ENCODE measurements at regions not wholly inside any gene's neighbourhood (a gene's known extent, or its start where the extent isn't known, plus 50 kb on each side); places are given as distances from the start of the nearest gene placed in this dataset.

GRCh38 chr3:153944084-153944483 is 177.1 kb upstream of the ARHGEF26 start:
- TF ChIP-seq EZH2 (IDR thresholded peaks at IDR 0.05) (no peak), POLR2AphosphoS5 (IDR thresholded peaks at IDR 0.05; ENCODE audit: borderline replicate concordance, low read depth, low read length) (no peak)

Measured in SK-N-MC (cell line).